IMR-90 (cell line): ENCODE measurements at regions not wholly inside any gene's neighbourhood (a gene's known extent, or its start where the extent isn't known, plus 50 kb on each side); places are given as distances from the start of the nearest gene placed in this dataset.

Experiments
- ATAC-seq: fragments of 200-7000 bp; cut with Tn5 transposase; 2 replicates; pipeline ENCODE4 v1.9.1; 2020; ENCODE audit warnings: low read depth, mild to moderate bottlenecking, moderate library complexity
- BruUV-seq: library from RNA; stranded (reverse); fragments of 400-500 nt; replicated peaks from 2 replicates; lab custom pipeline; 2021; lab: Mats Ljungman, UMichigan
- CTCF ChIA-PET: fragments of 300-600 bp; formaldehyde crosslinking; extraction: SDS; loops from one replicate; lab custom pipeline; 2021; ENCODE audit warnings: antibody characterized with exemption; lab: Yijun Ruan, JAX
- POLR2A ChIA-PET: fragments of 300-600 bp; sonication (Branson Sonifier 250); formaldehyde crosslinking; loops from one replicate; lab custom pipeline; 2022; ENCODE audit warnings: antibody characterized with exemption; ENCODE audit not compliant: unreplicated experiment; lab: Charles Lee
- DNase-seq: peaks from one replicate; pipeline ENCODE4 v3.0.0; 2013
- H2AFZ ChIP-seq: replicated peaks from 2 replicates; pipeline ENCODE3; 2013; ENCODE audit warnings: low read length, mild to moderate bottlenecking; ENCODE audit not compliant: poor library complexity
- H2AK5ac ChIP-seq: 2 replicates; pipeline ENCODE4 v1.6.1; 2013; ENCODE audit warnings: low read depth, low read length, inconsistent platforms
- H2AK9ac ChIP-seq: replicated peaks from 2 replicates; pipeline ENCODE3; 2013; ENCODE audit warnings: mild to moderate bottlenecking, low read depth, low read length, moderate library complexity; ENCODE audit not compliant: poor library complexity
- H2BK120ac ChIP-seq: 2 replicates; pipeline ENCODE4 v1.6.1; 2013; ENCODE audit warnings: low read depth, low read length, inconsistent platforms
- H2BK15ac ChIP-seq: 3 replicates; pipeline ENCODE4 v1.6.1; 2013; ENCODE audit warnings: low read depth, low read length, inconsistent platforms
- H2BK20ac ChIP-seq: 2 replicates; pipeline ENCODE4 v1.6.1; 2013; ENCODE audit warnings: low read depth, mild to moderate bottlenecking, inconsistent platforms, low read length, moderate library complexity
- H2BK5ac ChIP-seq: 2 replicates; pipeline ENCODE4 v1.6.1; 2013; ENCODE audit warnings: mild to moderate bottlenecking, low read depth, low read length, inconsistent platforms; ENCODE audit not compliant: poor library complexity, severe bottlenecking
- H3K14ac ChIP-seq: replicated peaks from 2 replicates; pipeline ENCODE4 v1.6.1; 2013; ENCODE audit warnings: low read depth, low read length, inconsistent platforms
- H3K18ac ChIP-seq: 2 replicates; pipeline ENCODE4 v1.6.1; 2013; ENCODE audit warnings: low read depth, low read length, control low read depth
- H3K23ac ChIP-seq: 2 replicates; pipeline ENCODE4 v1.6.1; 2013; ENCODE audit warnings: low read depth, low read length, inconsistent platforms
- H3K27ac ChIP-seq: 2 replicates; pipeline ENCODE4 v1.5.1; 2013; ENCODE audit warnings: mild to moderate bottlenecking, control low read depth, low read length; ENCODE audit not compliant: insufficient read depth
- H3K27me3 ChIP-seq: 2 replicates; pipeline ENCODE4 v1.6.1; 2013; ENCODE audit warnings: low read length; ENCODE audit not compliant: control insufficient read depth, insufficient read depth
- H3K36me3 ChIP-seq: 2 replicates; pipeline ENCODE4 v1.6.1; 2013; ENCODE audit warnings: low read length, mixed read lengths; ENCODE audit not compliant: control insufficient read depth, insufficient read depth
- H3K4ac ChIP-seq: 2 replicates; pipeline ENCODE4 v1.6.1; 2013; ENCODE audit warnings: low read depth, low read length, inconsistent platforms
- H3K4me1 ChIP-seq: 2 replicates; pipeline ENCODE4 v1.6.1; 2013; ENCODE audit warnings: low read length, mixed read lengths; ENCODE audit not compliant: control insufficient read depth, insufficient read depth
- H3K4me2 ChIP-seq: 2 replicates; pipeline ENCODE4 v1.6.1; 2013; ENCODE audit warnings: low read depth, mild to moderate bottlenecking, control low read depth, low read length, moderate library complexity
- H3K4me3 ChIP-seq: 2 replicates; pipeline ENCODE4 v1.5.1; 2013; ENCODE audit warnings: low read depth, mild to moderate bottlenecking, control low read depth, low read length, moderate library complexity; ENCODE audit not compliant: insufficient read depth
- H3K56ac ChIP-seq: 2 replicates; pipeline ENCODE4 v1.6.1; 2013; ENCODE audit warnings: low read length, inconsistent platforms; ENCODE audit not compliant: insufficient read depth; ENCODE audit errors: extremely low read depth
- H3K79me1 ChIP-seq, 2 experiments: 2 replicates each; pipeline ENCODE4 v1.6.1; 2013; ENCODE audit warnings: low read length in 2 of 2, inconsistent platforms in 1 of 2, low read depth in 1 of 2
- H3K9ac ChIP-seq: 2 replicates; pipeline ENCODE4 v1.6.1; 2013; ENCODE audit warnings: low read depth, low read length, control low read depth
- H3K9me1 ChIP-seq: 2 replicates; pipeline ENCODE4 v1.6.1; 2013; ENCODE audit warnings: low read length, inconsistent platforms; ENCODE audit not compliant: insufficient read depth
- H3K9me3 ChIP-seq: 2 replicates; pipeline ENCODE4 v1.6.1; 2013; ENCODE audit warnings: low read length; ENCODE audit not compliant: control insufficient read depth, insufficient read depth
- H4K20me1 ChIP-seq: 2 replicates; pipeline ENCODE4 v1.6.1; 2013; ENCODE audit warnings: low read length, inconsistent platforms; ENCODE audit not compliant: insufficient read depth
- H4K5ac ChIP-seq: 2 replicates; pipeline ENCODE4 v1.6.1; 2013; ENCODE audit warnings: mild to moderate bottlenecking, low read depth, low read length, control low read depth
- H4K8ac ChIP-seq, 2 experiments: 2 replicates each; pipeline ENCODE4 v1.6.1; 2013; ENCODE audit warnings: low read depth in 2 of 2, low read length in 2 of 2, control low read depth in 1 of 2, inconsistent platforms in 1 of 2
- H4K91ac ChIP-seq: 2 replicates; pipeline ENCODE4 v1.6.1; 2013; ENCODE audit warnings: low read depth, low read length, inconsistent platforms; ENCODE audit not compliant: insufficient read depth
- BHLHE40 ChIP-seq: fragments of 150-350 bp; IDR thresholded peaks from 2 replicates; pipeline ENCODE4 v1.6.1; 2016; ENCODE audit warnings: mild to moderate bottlenecking, low read depth, low read length
- CEBPB ChIP-seq: IDR thresholded peaks from 2 replicates; pipeline ENCODE4 v1.6.1; 2012; ENCODE audit warnings: low read depth, low read length, improper control_type of control experiment
- CHD1 ChIP-seq: IDR thresholded peaks from 2 replicates; pipeline ENCODE4 v1.6.1; 2012; ENCODE audit warnings: low read depth, low read length, improper control_type of control experiment
- CTCF ChIP-seq: conservative IDR thresholded peaks from 2 replicates; pipeline ENCODE4 v1.5.1; 2012; ENCODE audit warnings: mild to moderate bottlenecking, low read depth, low read length, improper control_type of control experiment
- ELK1 ChIP-seq: fragments of 150-350 bp; IDR thresholded peaks from 2 replicates; pipeline ENCODE4 v1.6.1; 2016; ENCODE audit warnings: low read depth, mild to moderate bottlenecking, low read length, moderate library complexity, borderline replicate concordance
- FOS ChIP-seq: fragments of 150-350 bp; IDR thresholded peaks from 2 replicates; pipeline ENCODE4 v1.6.1; 2016; ENCODE audit warnings: low read depth, low read length
- MAFK ChIP-seq: IDR thresholded peaks from 2 replicates; pipeline ENCODE4 v1.6.1; 2012; ENCODE audit warnings: low read depth, low read length, improper control_type of control experiment
- MAZ ChIP-seq: IDR thresholded peaks from 2 replicates; pipeline ENCODE4 v1.6.1; 2012; ENCODE audit warnings: low read depth, mild to moderate bottlenecking, low read length, improper control_type of control experiment, moderate library complexity, borderline replicate concordance
- NFE2L2 ChIP-seq: fragments of 150-350 bp; IDR thresholded peaks from 2 replicates; pipeline ENCODE4 v1.6.1; 2016; ENCODE audit warnings: low read depth, mild to moderate bottlenecking, low read length
- POLR2A ChIP-seq: IDR thresholded peaks from 2 replicates; pipeline ENCODE4 v1.6.1; 2012; ENCODE audit warnings: mild to moderate bottlenecking, low read depth, low read length
- RAD21 ChIP-seq: IDR thresholded peaks from 2 replicates; pipeline ENCODE4 v1.6.1; 2012; ENCODE audit warnings: low read length, improper control_type of control experiment
- RCOR1 ChIP-seq: IDR thresholded peaks from 2 replicates; pipeline ENCODE4 v1.6.1; 2012; ENCODE audit warnings: mild to moderate bottlenecking, low read length, improper control_type of control experiment; ENCODE audit not compliant: insufficient replicate concordance
- RFX5 ChIP-seq: IDR thresholded peaks from 2 replicates; pipeline ENCODE4 v1.8.0; 2012; ENCODE audit warnings: low read depth, mild to moderate bottlenecking, low read length, moderate library complexity
- SMC3 ChIP-seq: fragments of 150-350 bp; IDR thresholded peaks from 2 replicates; pipeline ENCODE4 v1.6.1; 2016; ENCODE audit warnings: low read depth, mild to moderate bottlenecking, antibody characterized with exemption, low read length, moderate library complexity
- WGBS, 2 experiments: methylation state at CpG; one replicate each; pipeline versions ENCODE4 v1.1.5 to v1.1.7; 2013; ENCODE audit warnings: missing lambda C conversion rate in 2 of 2; ENCODE audit not compliant: insufficient read length in 1 of 2; ENCODE audit errors: extremely low coverage in 2 of 2; 5-methylcytosine and 5-hydroxymethylcytosine counted together
- dilution Hi-C: fragments of 300-500 bp; cut with HindIII; formaldehyde crosslinking; loops from one replicate; pipeline ENCODE4 v1.14.3; 2018; ENCODE audit warnings: low sequenced_read_pairs; ENCODE audit not compliant: unreplicated experiment
- in situ Hi-C: fragments of 300-500 bp; cut with MboI; formaldehyde crosslinking; loops from 3 replicates; pipeline ENCODE4 v1.14.3; 2019; ENCODE audit warnings: low sequenced_read_pairs, inconsistent platforms, mixed read lengths
- intact Hi-C: fragments of 100-400 bp; cut with micrococcal nuclease; formaldehyde crosslinking; loops from 2 replicates; pipeline ENCODE4 v1.10.0; 2022
- TF ChIP-seq, protein P1 (sequence below): fragments of 150-350 bp; IDR thresholded peaks from 2 replicates; pipeline ENCODE4 v1.6.1; 2017; ENCODE audit warnings: mild to moderate bottlenecking, antibody characterized with exemption, low read length, low read depth

- Histone ChIP-seq H2BK120ac (no peak overlapping the region), H2BK20ac (no peak overlapping the region), H3K4ac (no peak overlapping the region), H3K9me1 (no peaks in the 10 kb centered on the region), H3K4me2 (no peak overlapping the region), H2BK15ac (no peak overlapping the region), H3K56ac (no peak overlapping the region), H3K18ac (no peak overlapping the region), H3K79me1 (no peaks in the 10 kb centered on the region), H3K23ac (no peak overlapping the region), H3K27me3 (no peaks in the 10 kb centered on the region), H4K8ac (no peak overlapping the region), H3K27ac (no peak overlapping the region), H2AK5ac (no peak overlapping the region), H4K20me1 (no peaks in the 10 kb centered on the region), H3K4me1 (no peaks in the 10 kb centered on the region), H3K14ac (no peak overlapping the region), H2AK9ac (no peak overlapping the region), H3K9me3 (no peaks in the 10 kb centered on the region), H3K36me3 (no peaks in the 10 kb centered on the region), H4K5ac (no peak overlapping the region), H2AFZ (no peak overlapping the region), H4K91ac (no peak overlapping the region), H2BK5ac (no peak overlapping the region), H3K4me3 (no peak overlapping the region), H3K9ac (no peak overlapping the region)
- TF ChIP-seq RCOR1 (no peak), ELK1 (no peak), MAZ (no peak), CEBPB (no peak), POLR2A (no peak), NFE2L2 (no peak), SMC3 (no peak), BHLHE40 (no peak), CTCF (no peak), RFX5 (no peak), MAFK (no peak), RAD21 (no peak), FOS (no peak), CHD1 (no peak)
- TF ChIP-seq, protein P1, sequence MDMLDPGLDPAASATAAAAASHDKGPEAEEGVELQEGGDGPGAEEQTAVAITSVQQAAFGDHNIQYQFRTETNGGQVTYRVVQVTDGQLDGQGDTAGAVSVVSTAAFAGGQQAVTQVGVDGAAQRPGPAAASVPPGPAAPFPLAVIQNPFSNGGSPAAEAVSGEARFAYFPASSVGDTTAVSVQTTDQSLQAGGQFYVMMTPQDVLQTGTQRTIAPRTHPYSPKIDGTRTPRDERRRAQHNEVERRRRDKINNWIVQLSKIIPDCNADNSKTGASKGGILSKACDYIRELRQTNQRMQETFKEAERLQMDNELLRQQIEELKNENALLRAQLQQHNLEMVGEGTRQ = no peak
- no peak for ATAC-seq
- in situ Hi-C loops = no loop called here
- POLR2A ChIA-PET = no interaction called here
- no CpG with 5 or more reads among the region's 2 CpGs for WGBS, 2 experiments
- CTCF ChIA-PET = no interaction called here
- dilution Hi-C loops = no loop called here
- BruUV-seq = no TSS peak
- intact Hi-C loops = no loop called here
- DNase-seq = no peak
Observed at GRCh38 chr1:87888446-87888845, 559.8 kb downstream of the LMO4 start.
